Vagina (tissue), 2 donors: ENCODE measurements at regions not wholly inside any gene's neighbourhood (a gene's known extent, or its start where the extent isn't known, plus 50 kb on each side); places are given as distances from the start of the nearest gene placed in this dataset.

Source experiments
- POLR2A ChIP-seq, 2 donors: fragments of 450-650 bp; IDR thresholded peaks; one replicate each; pipeline ENCODE4 v1.6.1; 2017; ENCODE audit warnings: antibody characterized with exemption in 2 of 2, mild to moderate bottlenecking in 2 of 2, moderate library complexity in 2 of 2
- POLR2AphosphoS5 ChIP-seq, 2 donors: sonication (generic); formaldehyde crosslinking; IDR thresholded peaks; one replicate each; pipeline ENCODE4 v1.9.0; 2017; ENCODE audit warnings: antibody characterized with exemption in 2 of 2, mild to moderate bottlenecking in 2 of 2, low read depth in 1 of 2; ENCODE audit not compliant: insufficient read depth in 1 of 2
- TF ChIP-seq, protein P1 (sequence below), 3 experiments: fragments of 450-650 bp in 2 of 3; fragments of 200-600 bp in 1 of 3; sonication (generic) in 1 of 3; IDR thresholded peaks; one replicate each; pipeline ENCODE4 v1.5.1; 2017 to 2019; ENCODE audit warnings: antibody characterized with exemption in 3 of 3, mild to moderate bottlenecking in 2 of 3, moderate library complexity in 2 of 3

DNA sequence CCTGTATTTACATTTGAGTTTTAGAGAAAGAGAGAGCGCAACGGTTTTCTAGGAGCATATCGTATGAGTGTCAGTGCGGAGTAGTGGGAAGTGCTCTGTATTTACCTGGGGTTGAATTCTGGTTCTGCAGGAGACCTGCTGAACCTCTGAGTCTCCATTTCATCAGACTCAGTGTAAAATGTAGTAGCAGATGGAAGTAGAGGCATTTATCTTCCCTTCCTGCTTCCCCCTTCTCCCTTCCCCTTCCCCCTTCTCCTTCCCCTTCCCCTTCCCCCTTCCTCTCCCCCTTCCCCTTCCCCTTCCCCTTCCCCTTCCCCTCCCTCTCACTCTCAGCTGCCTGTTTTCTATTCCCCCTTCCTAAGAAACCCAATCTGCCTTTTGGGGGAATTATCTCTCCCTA is 426.9 kb downstream of the NPIPA7 start:
- TF ChIP-seq, protein P1, sequence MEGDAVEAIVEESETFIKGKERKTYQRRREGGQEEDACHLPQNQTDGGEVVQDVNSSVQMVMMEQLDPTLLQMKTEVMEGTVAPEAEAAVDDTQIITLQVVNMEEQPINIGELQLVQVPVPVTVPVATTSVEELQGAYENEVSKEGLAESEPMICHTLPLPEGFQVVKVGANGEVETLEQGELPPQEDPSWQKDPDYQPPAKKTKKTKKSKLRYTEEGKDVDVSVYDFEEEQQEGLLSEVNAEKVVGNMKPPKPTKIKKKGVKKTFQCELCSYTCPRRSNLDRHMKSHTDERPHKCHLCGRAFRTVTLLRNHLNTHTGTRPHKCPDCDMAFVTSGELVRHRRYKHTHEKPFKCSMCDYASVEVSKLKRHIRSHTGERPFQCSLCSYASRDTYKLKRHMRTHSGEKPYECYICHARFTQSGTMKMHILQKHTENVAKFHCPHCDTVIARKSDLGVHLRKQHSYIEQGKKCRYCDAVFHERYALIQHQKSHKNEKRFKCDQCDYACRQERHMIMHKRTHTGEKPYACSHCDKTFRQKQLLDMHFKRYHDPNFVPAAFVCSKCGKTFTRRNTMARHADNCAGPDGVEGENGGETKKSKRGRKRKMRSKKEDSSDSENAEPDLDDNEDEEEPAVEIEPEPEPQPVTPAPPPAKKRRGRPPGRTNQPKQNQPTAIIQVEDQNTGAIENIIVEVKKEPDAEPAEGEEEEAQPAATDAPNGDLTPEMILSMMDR (IDR thresholded peaks at IDR 0.05), result no peak
- no peak for TF ChIP-seq POLR2A (IDR thresholded peaks at IDR 0.05)
- TF ChIP-seq POLR2AphosphoS5 (IDR thresholded peaks at IDR 0.05; ENCODE audit: insufficient read depth in 1 of 2, low read depth in 1 of 2), result no peak
